ENCODE measurements at regions not wholly inside any gene's neighbourhood (a gene's known extent, or its start where the extent isn't known, plus 50 kb on each side); places are given as distances from the start of the nearest gene placed in this dataset.

- intact Hi-C loops (cut with micrococcal nuclease) = no loop called here
- H3K27me3 Mint-ChIP-seq (ENCODE audit: insufficient read depth, unreplicated experiment) = no peaks in the 10 kb centered on the region
- POLR2A ChIA-PET = no interaction called here
- no peak overlapping the region for H3K4me3 Mint-ChIP-seq (ENCODE audit: unreplicated experiment)
- no peak for DNase-seq (ENCODE audit: unreplicated experiment)
- no peaks in the 10 kb centered on the region for H3K4me1 Mint-ChIP-seq (ENCODE audit: insufficient read depth, unreplicated experiment)
- no peak overlapping the region for H3K27ac Mint-ChIP-seq (ENCODE audit: low read depth, unreplicated experiment)
- H3K36me3 Mint-ChIP-seq (ENCODE audit: insufficient read depth, unreplicated experiment) = no peaks in the 10 kb centered on the region
- CTCF ChIA-PET = interaction anchor here (0.6 kb wide), 2 partner anchors 21 to 87 kb away, joined by 3 read pairs; no protein-coding TSS in a partner anchor
- H3K9me3 Mint-ChIP-seq (ENCODE audit: unreplicated experiment) = no peaks in the 10 kb centered on the region
- TF ChIP-seq CTCF (IDR thresholded peaks at IDR 0.05; ENCODE audit: unreplicated experiment) = no peak
- BruUV-seq (replicated peaks) = no TSS peak
These were observed 140.5 kb downstream of the TFAP2B start for GRCh38 chr6:50959081-50959641.

GRCh38 chr6:50961611-50962010 is 142.9 kb downstream of the TFAP2B start:
- H3K36me3 Mint-ChIP-seq (ENCODE audit: insufficient read depth, unreplicated experiment) = no peaks in the 10 kb centered on the region
- POLR2A ChIA-PET = no interaction called here
- no peaks in the 10 kb centered on the region for H3K27me3 Mint-ChIP-seq (ENCODE audit: insufficient read depth, unreplicated experiment)
- CTCF ChIA-PET = no interaction called here
- BruUV-seq (replicated peaks) = no TSS peak
- H3K4me1 Mint-ChIP-seq (ENCODE audit: insufficient read depth, unreplicated experiment) = no peaks in the 10 kb centered on the region
- no peak overlapping the region for H3K27ac Mint-ChIP-seq (ENCODE audit: low read depth, unreplicated experiment)
- no peak for TF ChIP-seq CTCF (IDR thresholded peaks at IDR 0.05; ENCODE audit: unreplicated experiment)
- no peak for DNase-seq (ENCODE audit: unreplicated experiment)
- no peaks in the 10 kb centered on the region for H3K9me3 Mint-ChIP-seq (ENCODE audit: unreplicated experiment)
- H3K4me3 Mint-ChIP-seq (ENCODE audit: unreplicated experiment) = no peak overlapping the region
- intact Hi-C loops (cut with micrococcal nuclease) = no loop called here

GRCh38 chr6:50962213-50962759 is 143.6 kb downstream of the TFAP2B start:
- H3K4me1 Mint-ChIP-seq (ENCODE audit: insufficient read depth, unreplicated experiment) = no peaks in the 10 kb centered on the region
- BruUV-seq (replicated peaks) = no TSS peak
- no peak overlapping the region for H3K4me3 Mint-ChIP-seq (ENCODE audit: unreplicated experiment)

GRCh38 chr6:50963952-50964351 is 145.3 kb downstream of the TFAP2B start:
- Mint-ChIP-seq H3K4me1 (ENCODE audit: insufficient read depth, unreplicated experiment) (no peaks in the 10 kb centered on the region), H3K27ac (ENCODE audit: low read depth, unreplicated experiment) (no peak overlapping the region), H3K36me3 (ENCODE audit: insufficient read depth, unreplicated experiment) (no peaks in the 10 kb centered on the region), H3K4me3 (ENCODE audit: unreplicated experiment) (no peak overlapping the region), H3K9me3 (ENCODE audit: unreplicated experiment) (no peaks in the 10 kb centered on the region), H3K27me3 (ENCODE audit: insufficient read depth, unreplicated experiment) (no peaks in the 10 kb centered on the region)
- ChIA-PET CTCF (no interaction called here), POLR2A (no interaction called here)
- TF ChIP-seq CTCF (IDR thresholded peaks at IDR 0.05; ENCODE audit: unreplicated experiment) = no peak
- DNase-seq (ENCODE audit: unreplicated experiment) = no peak
- intact Hi-C loops (cut with micrococcal nuclease) = no loop called here
- BruUV-seq (replicated peaks) = no TSS peak

More at GRCh38 chr6:50962213-50962759, 143.6 kb downstream of the TFAP2B start:
- intact Hi-C loops (cut with micrococcal nuclease) = no loop called here
- no peak for DNase-seq (ENCODE audit: unreplicated experiment)
- no peak for TF ChIP-seq CTCF (IDR thresholded peaks at IDR 0.05; ENCODE audit: unreplicated experiment)
- no peak overlapping the region for H3K27ac Mint-ChIP-seq (ENCODE audit: low read depth, unreplicated experiment)
- POLR2A ChIA-PET = no interaction called here
- CTCF ChIA-PET = no interaction called here
- no peaks in the 10 kb centered on the region for H3K9me3 Mint-ChIP-seq (ENCODE audit: unreplicated experiment)
- H3K27me3 Mint-ChIP-seq (ENCODE audit: insufficient read depth, unreplicated experiment) = no peaks in the 10 kb centered on the region
- no peaks in the 10 kb centered on the region for H3K36me3 Mint-ChIP-seq (ENCODE audit: insufficient read depth, unreplicated experiment)

Data from MCF 10A (cell line).